GM18502 (cell line): ENCODE measurements at regions not wholly inside any gene's neighbourhood (a gene's known extent, or its start where the extent isn't known, plus 50 kb on each side); places are given as distances from the start of the nearest gene placed in this dataset.

Experiments used
- ATAC-seq: cut with Tn5 transposase; IDR thresholded peaks from one replicate; pipeline ENCODE4 v1.9.1; 2021; ENCODE audit warnings: mild to moderate bottlenecking; ENCODE audit not compliant: unreplicated experiment, poor library complexity

DNA sequence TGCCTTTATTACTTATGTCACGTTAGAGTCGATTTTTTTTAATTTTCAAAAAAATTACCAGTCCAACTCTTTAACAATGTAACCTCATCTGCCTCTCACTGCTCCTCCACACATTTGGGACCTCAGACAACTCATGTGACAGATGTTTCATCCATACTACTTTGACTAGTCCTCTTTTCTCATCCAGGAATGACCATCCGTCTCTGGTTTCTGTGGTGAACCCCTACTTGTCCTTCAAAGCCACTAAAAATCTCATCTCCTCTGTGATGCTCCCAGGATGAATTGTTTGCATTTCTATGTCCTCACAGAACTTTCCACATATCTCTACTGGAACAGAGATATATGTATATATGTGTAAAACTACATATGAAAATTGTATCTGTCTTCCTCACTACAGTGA is 149.8 kb upstream of the ZNF462 start:
- no peak for ATAC-seq

- ATAC-seq, result no peak
These were observed 146.1 kb upstream of the ZNF462 start for GRCh38 chr9:106716820-106717219.

GRCh38 chr9:106717686-106718085 is 145.3 kb upstream of the ZNF462 start:
- no peak for ATAC-seq

GRCh38 chr9:106718936-106719335 is 144.0 kb upstream of the ZNF462 start:
- no peak for ATAC-seq

GRCh38 chr9:106722051-106722753 is 140.8 kb upstream of the ZNF462 start:
- ATAC-seq, result no peak

DNA sequence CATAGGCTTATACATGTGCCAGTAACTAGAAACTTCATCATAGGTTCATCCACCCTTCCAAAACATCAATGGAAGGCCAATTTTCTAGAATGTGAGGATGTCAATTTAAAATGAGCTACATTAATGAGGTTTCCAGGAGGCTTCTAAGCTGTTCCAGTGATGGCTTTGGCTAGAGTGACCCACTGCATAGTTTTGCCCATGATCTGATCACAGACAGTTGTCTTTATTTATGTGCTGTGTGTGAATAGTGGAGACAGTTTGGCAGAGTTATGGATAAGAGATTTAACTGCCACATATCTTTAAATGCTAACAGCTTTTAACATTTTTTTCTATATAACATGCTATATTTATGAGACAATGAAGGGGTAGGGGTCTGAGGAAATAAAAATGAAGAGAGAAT is 139.0 kb upstream of the ZNF462 start:
- ATAC-seq, result no peak

DNA sequence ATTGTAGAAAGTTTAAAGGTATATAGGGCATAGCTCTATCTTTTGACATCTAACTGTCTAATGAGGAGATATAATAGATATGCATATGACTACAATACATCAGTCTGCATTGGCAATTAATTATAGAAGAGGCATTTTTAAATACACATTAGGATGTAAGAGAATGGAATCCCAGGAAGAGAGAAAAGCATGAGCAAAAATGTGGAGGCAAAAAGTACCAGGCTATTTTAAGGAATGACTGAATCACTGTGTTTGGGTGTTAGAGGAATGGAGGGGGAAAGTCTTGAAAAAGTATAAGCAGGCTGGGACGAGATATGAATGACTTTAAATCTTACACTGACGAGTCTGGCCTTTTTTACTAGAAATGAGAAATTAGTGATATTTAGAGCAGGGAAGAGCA is 138.4 kb upstream of the ZNF462 start:
- no peak for ATAC-seq

GRCh38 chr9:106726070-106726815 is 136.7 kb upstream of the ZNF462 start:
- no peak for ATAC-seq

DNA sequence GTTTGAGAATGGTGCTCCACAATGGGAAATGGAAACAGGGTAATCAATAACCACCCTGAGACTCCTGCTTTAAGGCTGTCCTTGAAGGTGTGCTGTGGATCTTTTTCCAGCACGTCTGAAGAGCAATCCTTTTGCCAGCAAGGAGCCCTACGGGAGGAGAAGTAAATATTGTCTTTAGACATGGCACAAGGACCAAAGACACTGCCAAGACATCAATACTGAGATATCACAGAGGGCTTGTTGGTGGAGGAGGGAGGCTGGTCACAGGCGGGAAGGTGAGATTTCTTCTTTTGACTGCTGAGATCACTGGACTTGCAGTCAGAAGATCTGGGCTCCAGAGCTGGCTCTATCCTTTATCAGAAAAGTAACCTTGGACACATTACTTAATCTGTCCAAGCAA is 135.0 kb upstream of the ZNF462 start:
- ATAC-seq, result no peak

DNA sequence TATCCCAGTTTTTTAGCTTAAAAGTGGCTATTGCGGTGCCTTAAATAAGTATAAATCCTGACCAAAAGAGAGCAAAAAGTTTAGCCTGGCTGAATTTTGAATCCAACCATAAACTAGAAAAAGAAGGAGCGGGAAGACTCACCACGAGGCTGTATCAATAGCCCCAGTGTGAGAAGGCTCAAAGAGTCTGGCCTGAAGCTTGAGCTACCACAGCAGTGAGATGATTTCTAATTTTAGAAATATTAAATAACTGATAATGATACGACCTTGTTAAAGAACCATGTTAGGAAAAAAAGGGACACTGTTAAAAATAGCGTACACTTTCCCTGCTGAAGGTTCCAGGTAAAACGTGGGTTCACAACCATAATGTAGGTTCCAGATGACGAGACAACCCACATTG is 134.1 kb upstream of the ZNF462 start:
- ATAC-seq, result no peak

DNA sequence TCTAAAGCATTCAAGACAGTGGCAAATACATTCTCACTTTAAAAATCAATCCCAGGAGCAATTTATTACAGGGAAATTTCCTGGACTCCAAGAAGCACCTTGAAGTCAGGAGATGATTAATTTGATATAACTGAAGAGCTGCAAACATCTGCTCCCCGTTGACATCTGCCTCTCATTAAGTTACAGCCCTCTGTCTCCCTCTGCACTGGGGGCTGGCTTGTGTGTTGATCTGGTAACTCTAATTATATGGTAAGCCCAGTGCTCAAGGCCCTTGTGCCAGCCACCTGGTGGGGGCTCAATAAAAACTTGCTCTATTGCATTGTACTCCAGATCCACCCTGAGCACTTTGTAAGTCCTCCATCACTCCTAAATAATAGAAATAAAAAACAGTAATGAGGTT is 131.1 kb upstream of the ZNF462 start:
- ATAC-seq, result no peak

- no peak for ATAC-seq
These were observed 129.1 kb upstream of the ZNF462 start for GRCh38 chr9:106733828-106734380.

GRCh38 chr9:106737516-106737915 is 125.5 kb upstream of the ZNF462 start:
- no peak for ATAC-seq

GRCh38 chr9:106738109-106738508 is 124.9 kb upstream of the ZNF462 start:
- no peak for ATAC-seq

DNA sequence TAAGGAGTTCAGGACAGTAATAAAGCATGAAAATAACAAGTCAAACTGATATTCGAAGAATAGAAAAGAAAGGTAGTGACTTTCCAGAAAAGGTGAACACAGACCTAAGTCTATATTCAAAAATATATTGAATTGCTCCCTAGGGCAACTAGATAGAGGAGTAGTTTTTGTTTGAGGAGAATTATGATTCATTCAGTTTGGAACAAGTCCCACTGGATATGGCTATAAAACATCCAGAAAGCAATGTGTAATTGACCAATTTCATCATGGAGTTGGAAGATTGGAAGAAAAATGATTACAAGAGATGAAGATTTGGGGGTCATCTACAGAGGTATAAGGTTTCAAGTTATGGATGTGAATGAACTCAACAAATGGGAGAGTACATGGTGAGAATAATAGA is 117.5 kb upstream of the ZNF462 start:
- no peak for ATAC-seq

DNA sequence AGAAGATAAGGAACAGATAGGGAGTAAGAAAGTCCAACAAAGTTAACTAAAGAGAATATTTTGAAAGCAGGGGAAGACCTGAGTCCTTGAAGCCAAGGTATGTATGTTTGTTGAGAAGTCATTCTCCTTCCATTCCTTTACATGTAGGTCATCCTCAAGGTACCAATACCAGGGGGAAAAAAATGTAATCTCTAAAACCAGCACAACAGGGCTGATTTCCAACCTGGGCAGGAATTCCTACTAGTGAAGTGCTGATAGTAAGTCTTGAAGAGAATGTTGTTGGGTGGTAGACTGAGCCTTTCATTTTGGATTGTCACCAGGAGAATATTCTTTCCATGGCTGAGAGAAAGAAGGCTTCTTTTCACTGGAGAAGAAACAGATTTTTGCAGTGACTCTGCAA is 117.1 kb upstream of the ZNF462 start:
- no peak for ATAC-seq

DNA sequence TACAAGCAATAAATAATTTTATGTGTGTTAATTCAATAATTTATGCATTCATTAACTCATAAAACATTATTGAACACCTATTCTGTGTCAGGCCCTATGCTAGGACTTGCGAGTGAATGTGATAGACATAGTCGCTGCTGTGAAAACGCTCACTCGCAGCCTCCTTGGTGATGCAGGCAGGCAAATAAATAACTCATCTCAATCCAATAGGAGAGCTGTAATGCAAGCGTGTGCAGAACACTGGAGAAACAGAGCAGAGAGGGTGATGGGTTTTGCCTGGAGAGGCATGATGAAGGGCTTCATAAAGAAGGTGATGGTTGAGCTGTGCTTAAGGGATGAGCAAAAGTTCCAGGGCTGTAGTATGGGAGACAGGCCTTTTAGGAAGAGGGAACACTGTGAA is 111.3 kb upstream of the ZNF462 start:
- ATAC-seq, result no peak

DNA sequence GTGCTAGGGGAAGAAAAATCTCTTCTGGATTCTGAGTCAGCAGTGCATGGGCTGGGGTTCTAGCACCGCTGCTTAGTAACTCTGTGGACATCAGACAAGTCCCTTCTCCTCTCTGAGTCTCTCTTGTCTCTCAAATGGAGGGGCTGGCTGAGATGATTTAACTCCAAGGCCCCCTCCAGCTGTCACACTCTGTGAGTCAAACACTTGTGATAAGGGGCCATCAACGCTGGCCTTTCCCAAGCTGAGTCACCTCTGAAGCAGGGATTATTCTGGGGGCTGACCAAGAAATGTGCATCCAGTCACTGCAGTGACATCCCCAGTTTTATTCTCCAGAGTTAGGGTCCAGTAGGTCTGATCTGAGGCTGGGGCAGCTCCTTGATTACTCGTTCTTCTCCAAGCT is 110.4 kb upstream of the ZNF462 start:
- ATAC-seq, result peak; percentile 5

DNA sequence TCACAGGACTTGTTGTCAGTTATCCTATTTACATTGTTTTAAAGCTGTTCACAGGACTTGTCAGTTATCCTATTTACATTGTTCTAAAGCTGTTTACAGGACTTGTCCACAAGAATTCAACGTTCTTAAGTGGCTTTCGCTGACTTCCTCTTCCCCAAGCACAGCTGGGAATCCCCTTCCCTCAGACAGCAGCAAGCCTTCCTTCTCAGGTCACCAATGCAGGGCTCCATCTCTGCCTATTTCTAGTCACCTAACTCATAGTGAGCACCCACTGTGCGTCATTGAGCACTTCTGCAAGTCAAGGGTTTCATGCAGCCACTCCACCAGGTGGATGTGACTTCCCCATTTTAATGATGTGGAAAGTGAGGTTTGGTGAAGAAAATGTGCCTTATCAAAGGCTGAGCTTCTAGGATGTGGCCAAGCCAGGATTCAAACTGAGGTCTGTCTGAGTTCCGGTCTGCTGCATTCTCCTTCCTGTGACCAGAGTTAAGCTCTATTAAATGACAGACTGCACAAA is 109.8 kb upstream of the ZNF462 start:
- ATAC-seq, result peak; percentile 94

GRCh38 chr9:106755736-106756135 is 107.2 kb upstream of the ZNF462 start:
- no peak for ATAC-seq

GRCh38 chr9:106757514-106757913 is 105.5 kb upstream of the ZNF462 start:
- no peak for ATAC-seq
